HG03097 (cell line): ENCODE measurements at regions not wholly inside any gene's neighbourhood (a gene's known extent, or its start where the extent isn't known, plus 50 kb on each side); places are given as distances from the start of the nearest gene placed in this dataset.
"Not testable (repeated sequence)": the region's sequence is repeated elsewhere in the genome, so short reads cannot be mapped to it uniquely, and the experiment has no call there.

Source experiments
- ATAC-seq: cut with Tn5 transposase; IDR thresholded peaks from one replicate; pipeline ENCODE4 v1.9.1; 2021; ENCODE audit not compliant: unreplicated experiment, low FRiP score

DNA sequence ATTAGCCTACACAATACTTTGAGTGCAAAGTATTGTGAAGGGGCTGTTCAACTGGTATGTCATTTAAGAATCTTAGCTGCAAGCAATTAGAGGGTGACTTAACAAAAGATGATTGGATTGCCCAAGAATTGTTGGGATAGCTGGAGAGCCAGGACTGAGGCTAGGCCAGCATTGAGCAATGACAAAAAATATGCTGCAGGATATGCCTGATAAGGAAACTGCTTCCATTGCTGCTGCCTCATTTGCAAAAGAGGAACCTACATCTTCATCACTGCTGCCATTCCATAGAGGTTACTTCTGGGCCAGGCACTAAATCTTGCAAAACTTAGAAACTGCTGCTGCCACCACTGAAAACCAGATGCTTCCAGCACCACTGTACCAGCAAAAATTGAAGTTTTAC, 108.0 kb upstream of the TBC1D5 start:
- ATAC-seq = no peak

DNA sequence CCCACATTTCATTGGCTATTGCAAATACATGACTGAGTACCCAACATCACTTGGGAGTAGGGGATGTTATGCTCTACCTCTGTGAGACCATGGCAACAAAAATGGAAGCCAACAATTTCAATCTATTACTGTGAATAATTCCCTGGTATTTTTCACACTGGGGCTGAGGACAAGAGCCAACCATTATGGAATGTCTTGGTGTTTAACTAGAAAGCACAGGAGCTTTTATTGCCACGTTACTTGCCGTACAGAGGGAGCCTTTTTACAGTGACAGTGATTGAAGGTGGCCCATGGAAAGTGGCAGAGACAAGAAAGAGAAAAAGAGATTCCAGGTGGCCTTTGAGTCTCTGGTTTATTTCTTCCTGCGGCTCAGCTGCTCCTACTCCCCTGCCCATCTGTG, 105.7 kb upstream of the TBC1D5 start:
- ATAC-seq = no peak

DNA sequence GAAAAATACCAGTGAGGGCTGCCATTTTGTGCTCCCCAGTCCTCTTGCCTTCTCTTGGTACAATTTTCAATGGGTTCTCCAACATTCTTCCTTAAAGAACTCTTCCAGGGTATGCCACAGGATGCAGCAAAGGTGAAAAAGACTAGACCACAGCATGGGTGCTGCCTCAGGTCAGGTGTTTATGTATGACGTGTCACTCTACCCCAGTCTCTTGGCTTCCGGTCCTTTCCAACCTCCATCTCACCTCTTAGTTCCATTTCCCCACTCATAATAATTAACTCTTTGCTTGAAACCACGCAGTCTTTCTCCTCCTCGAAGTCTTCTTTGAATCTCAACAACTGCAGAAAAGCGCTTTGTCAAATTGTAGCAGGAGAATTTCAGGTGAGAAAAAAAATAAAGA, 104.7 kb upstream of the TBC1D5 start:
- ATAC-seq = no peak

GRCh38 chr3:17846466-17846865, 104.0 kb upstream of the TBC1D5 start:
- ATAC-seq = no peak

DNA sequence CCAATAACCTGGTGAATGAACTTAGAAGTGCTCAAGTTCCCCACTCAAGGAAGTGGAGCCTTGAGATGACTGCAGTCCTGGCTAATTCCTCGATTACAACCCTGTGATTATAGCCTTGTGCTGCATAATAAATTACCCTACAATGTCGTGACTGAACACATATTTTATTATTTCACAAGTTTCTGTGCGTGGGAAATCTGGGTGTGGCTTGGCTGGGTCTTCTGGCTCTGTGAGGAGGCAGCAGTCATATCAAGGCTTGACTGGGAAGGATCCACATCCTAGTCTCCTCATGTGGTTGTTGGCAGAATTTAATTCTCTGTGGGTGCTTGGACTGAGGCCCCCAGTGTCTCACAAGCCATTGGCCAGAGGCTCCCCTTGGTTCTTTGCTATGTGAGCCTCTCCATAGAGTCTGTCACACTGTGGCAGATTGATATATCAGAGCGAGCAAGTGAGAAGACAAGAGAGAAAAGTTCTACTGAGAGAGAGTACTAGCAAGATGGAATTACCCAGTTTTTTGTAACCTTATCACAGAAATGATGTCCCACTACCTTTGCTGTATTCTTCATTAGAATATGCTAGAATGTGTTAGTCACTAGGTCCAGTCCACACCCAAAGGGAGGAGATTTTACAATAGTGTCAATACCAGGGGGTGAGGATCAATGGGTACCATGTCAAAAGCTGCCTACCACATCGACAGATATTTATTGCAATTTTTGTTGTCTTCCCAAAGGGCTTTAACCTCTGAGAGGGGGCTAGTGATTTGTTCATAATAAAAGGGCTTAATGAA, 102.8 kb upstream of the TBC1D5 start:
- no peak for ATAC-seq

DNA sequence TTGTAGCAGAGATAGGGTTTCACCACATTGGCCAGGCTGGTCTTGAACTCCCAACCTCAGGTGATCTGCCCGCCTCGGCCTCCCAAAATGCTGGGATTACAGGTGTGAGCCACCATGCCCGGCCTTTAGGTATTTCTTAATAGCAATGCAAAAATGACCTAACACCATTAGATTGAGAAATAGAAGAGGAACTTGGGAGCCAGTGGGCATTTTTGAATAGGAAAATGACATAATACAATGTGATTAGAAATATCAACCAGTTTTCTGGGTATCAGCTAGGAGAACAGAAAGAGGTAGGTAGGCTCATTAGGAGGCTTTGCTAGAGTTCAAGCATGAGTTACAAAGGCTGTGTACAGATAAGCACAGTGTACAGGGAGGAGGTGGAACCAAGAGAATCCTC, 101.8 kb upstream of the TBC1D5 start:
- ATAC-seq = no peak

DNA sequence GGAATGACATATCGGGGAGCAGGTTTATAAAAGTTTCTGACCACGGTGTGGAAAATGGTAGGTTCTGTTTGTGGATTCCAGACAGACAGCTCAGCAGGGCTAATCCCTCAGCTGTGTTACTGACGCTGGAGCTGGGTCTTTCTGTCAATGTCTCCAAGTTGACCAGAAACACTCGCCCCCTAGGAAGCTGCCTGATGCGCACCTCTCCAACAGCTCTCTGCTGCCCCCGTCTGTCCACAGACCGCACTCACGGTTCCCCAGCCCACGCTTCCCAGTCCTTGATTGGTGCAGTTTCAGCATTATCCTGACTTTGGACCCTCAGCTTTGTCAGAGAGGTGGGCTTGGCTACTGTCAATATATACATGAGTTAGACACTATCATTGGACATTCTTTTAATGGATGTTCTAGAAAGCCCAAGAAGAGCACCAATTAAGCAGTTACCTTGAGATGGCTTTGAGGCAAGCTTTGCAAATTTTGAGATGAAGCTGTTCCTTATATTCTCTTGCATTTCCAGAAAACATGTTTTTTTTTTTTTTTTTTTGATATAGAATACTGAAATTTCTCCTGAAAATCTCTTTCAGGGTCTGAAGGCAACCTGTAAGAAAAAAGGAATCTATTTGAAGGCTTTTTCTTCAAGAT, 98.9 kb upstream of the TBC1D5 start:
- peak; percentile 79 for ATAC-seq

DNA sequence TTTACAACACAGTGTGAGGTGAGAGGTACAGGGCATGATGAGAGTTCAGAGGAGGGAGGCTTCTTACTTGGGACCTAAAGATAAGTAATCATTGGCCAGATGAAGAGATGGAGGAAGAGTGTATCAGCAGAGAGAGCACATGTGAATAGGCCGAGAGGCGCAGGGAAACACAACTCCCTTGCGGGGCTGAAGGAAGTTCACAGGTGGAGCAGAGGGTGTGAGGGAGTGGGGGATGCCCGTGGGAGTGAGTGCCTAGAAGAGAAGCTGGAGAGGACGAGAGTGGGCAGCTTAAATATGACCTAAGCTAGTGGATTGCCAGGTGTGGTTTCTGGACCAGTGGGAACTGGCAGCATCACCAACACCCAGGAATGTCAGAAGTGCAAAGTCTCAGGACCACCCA, 98.2 kb upstream of the TBC1D5 start:
- no peak for ATAC-seq

DNA sequence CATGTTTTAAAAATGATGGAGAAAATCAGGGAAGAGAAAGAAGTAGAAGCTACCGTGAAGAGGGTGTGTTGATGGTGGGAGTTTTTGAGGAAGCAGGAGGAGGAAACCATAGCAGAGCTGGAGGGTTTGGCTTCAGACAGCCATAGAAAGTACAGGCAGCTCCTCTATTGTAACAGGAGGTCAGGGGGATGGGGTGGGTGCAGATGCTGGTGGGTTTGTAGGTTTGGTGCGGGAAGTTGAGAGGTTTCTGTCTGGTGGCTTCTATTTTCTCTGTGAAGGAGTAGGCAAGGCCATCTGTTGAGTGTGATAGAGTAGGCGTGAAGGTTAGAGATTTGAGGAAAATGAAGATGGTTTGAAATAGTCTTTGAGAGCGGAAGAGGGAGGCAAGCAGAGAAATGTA, 97.7 kb upstream of the TBC1D5 start:
- no peak for ATAC-seq

DNA sequence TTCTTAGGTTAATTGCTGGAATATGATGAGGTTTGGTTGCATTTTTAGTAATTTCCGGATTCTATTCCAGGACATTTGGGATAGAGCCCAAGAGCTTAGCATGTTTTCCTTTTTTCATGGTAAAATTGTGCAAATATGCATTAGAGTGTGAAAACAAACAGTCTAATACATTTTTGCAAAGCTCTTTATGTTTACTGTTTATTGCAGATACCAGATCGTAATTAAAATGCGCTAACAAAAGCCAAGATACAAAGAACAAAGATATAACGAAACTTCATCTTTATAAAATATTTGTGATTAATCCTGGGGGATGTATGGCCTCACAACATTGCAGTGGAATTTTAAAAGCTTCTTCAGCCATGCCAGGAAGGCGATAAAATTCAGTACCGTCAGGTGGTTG, 94.5 kb upstream of the TBC1D5 start:
- no peak for ATAC-seq

DNA sequence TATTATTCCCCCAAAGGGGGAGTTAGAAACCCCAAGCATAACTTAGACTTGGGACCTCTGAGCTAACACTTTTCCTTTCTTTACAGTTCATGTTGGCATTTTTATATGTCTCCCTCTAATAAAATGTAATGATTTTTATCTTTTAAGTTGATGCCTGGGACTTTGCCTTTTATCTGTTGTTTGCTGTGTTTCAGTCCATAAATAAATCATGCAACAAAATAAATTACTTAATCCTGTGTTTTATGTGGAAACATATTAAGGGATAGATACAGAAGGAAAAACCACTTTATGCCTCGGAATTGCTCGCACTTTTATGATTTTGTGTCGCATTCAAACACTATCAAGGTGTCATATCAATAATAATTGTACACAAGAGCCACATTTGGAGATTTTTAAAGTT, 93.7 kb upstream of the TBC1D5 start:
- no peak for ATAC-seq

DNA sequence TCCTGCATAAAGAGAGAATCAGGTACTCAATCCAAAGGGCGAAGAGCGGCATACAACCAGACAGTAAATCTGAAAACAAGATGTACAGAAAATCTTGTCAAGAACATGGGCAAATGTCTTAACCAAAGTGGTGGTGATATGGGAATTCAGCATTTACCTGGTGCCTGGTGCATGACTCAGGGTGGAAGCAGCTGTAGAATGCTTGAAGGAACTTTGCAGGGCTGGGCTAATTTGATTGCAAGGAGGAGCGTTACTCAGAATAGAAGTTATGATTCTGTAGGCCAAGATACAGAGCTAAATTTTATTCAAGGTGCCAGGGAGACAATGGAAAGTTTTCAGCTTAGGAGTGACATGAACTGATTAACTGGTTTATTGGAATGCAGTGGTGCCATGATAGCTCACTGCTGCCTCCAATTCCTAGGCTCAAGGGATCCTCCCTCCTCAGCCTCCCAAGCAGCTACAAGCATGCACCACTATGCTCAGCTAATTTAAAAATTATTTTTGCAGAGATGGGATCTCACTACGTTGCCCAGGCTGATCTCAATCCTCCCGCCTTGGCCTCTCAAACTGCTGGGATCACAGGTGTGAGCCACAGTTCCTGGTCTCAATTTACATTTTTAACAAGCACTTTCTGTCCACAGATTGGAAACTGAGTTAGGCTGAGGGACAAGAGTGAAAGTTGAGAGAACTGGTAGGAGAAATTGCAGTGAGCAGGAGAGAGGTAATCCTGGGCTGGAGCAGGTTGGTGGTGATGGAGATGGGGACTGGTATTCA, 91.5 kb upstream of the TBC1D5 start:
- ATAC-seq = no peak

DNA sequence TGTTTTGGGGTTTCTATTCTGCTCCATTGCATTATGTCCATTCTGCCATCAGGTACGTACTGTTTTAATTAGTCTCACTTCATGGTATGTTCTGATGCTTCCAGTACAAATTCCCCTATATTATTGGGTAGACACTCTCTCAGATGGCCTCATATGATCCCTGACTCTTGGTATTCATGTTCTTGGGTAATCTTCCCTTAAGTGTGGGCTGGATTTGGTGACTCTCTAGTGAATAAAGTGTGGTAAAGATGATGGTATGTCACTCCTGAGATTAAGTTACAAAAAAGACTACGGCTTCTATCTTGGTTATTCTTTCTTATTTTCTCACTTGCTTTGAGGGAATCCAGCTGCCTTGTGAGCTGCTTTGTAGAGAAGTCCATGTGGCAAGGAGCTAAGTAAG, 89.6 kb upstream of the TBC1D5 start:
- ATAC-seq = no peak

DNA sequence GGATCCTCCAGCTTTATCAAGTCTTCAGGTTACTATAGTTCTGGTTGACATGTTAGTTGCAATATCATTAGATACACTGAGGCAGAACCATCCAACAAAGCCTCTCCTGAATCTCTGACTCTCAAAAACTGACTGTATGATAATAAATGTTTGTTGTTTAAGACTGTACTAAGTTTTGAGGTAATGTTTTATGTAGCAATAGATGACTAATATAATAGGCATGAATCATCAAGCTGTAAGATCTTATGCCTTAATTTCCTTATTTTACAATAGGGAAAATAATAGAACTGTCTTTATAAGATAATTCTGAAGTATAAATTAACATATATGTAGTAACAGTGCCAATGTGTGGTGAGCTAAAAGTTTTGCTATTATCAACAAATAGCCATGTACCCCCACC, 88.9 kb upstream of the TBC1D5 start:
- ATAC-seq = no peak

GRCh38 chr3:17830788-17831187, 88.4 kb upstream of the TBC1D5 start:
- ATAC-seq = no peak

DNA sequence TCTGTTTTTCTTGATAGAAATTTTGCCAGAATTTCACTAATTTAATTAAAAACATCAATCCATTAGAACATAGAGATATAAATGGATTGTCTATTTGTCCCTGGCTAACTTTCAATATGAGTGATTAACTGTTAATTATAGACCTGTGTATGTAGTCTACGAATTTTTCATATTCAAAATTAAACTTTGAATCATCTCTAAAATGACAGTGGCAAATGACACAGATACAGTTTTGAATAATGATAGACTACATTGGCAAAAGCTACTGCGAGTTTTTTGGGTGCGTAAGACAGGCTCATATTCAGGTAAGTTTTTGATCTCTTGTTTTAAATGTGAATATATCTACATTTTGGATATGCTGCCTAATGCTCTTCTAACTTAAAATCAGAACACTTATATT, 86.0 kb upstream of the TBC1D5 start:
- no peak for ATAC-seq

- no peak for ATAC-seq
Observed at GRCh38 chr3:17825298-17825697, 82.9 kb upstream of the TBC1D5 start.

- ATAC-seq = no peak
Observed at GRCh38 chr3:17823816-17824215, 81.4 kb upstream of the TBC1D5 start.

GRCh38 chr3:17823036-17823435, 80.6 kb upstream of the TBC1D5 start:
- no peak for ATAC-seq

- ATAC-seq = no peak
Observed at GRCh38 chr3:17820704-17821103, 78.3 kb upstream of the TBC1D5 start.

- no peak for ATAC-seq
Observed at GRCh38 chr3:17820275-17820674, 77.8 kb upstream of the TBC1D5 start.

- not testable (repeated sequence) for ATAC-seq
Observed at GRCh38 chr3:17817973-17818372, 75.5 kb upstream of the TBC1D5 start.
